ENCODE measurements at regions not wholly inside any gene's neighbourhood (a gene's known extent, or its start where the extent isn't known, plus 50 kb on each side); places are given as distances from the start of the nearest gene placed in this dataset.

GRCh38 chr18:11327391-11328009 is 178.1 kb upstream of the PIEZO2 start:
- no peaks in the 10 kb centered on the region for H3F3A ChIP-seq (ENCODE audit: insufficient read depth)
- H3K9me2 ChIP-seq (replicated peaks; ENCODE audit: insufficient read depth, low read length): no peaks in the 10 kb centered on the region
- H3K27ac ChIP-seq (ENCODE audit: low read depth, low read length): no peak overlapping the region
- H3K36me3 ChIP-seq (ENCODE audit: low read length): no peaks in the 10 kb centered on the region
- TF ChIP-seq CTCF (IDR thresholded peaks at IDR 0.05; ENCODE audit: insufficient read depth, low read length, poor library complexity, severe bottlenecking) (no peak), EZH2phosphoT487 (conservative IDR thresholded peaks at IDR 0.05; ENCODE audit: low read length) (no peak)
- H3K9me3 ChIP-seq (ENCODE audit: insufficient read depth, low read length): no peaks in the 10 kb centered on the region
- no peak overlapping the region for H2AFZ ChIP-seq (ENCODE audit: low read depth, low read length, severe bottlenecking)
- no peaks in the 10 kb centered on the region for H3K27me3 ChIP-seq (ENCODE audit: low read length)
- H3K4me2 ChIP-seq (ENCODE audit: low read depth, low read length, poor library complexity, severe bottlenecking): no peak overlapping the region
- no peak overlapping the region for H3K9ac ChIP-seq (ENCODE audit: low read length)
- H4K20me1 ChIP-seq (ENCODE audit: low read depth, low read length): no peaks in the 10 kb centered on the region
- H3K79me2 ChIP-seq (ENCODE audit: insufficient read depth, low read length): no peaks in the 10 kb centered on the region
- H3K4me3 ChIP-seq (ENCODE audit: insufficient read depth, low read length, poor library complexity, severe bottlenecking): no peak overlapping the region

GRCh38 chr18:11324956-11325882 is 175.8 kb upstream of the PIEZO2 start:
- Histone ChIP-seq H3K9ac (ENCODE audit: low read length) (no peak overlapping the region), H3K27me3 (ENCODE audit: low read length) (no peaks in the 10 kb centered on the region), H3K9me2 (replicated peaks; ENCODE audit: insufficient read depth, low read length) (no peaks in the 10 kb centered on the region), H3K27ac (ENCODE audit: low read depth, low read length) (no peak overlapping the region), H4K20me1 (ENCODE audit: low read depth, low read length) (no peaks in the 10 kb centered on the region), H3K4me3 (ENCODE audit: insufficient read depth, low read length, poor library complexity, severe bottlenecking) (no peak overlapping the region), H3K4me2 (ENCODE audit: low read depth, low read length, poor library complexity, severe bottlenecking) (no peak overlapping the region), H3F3A (ENCODE audit: insufficient read depth) (no peaks in the 10 kb centered on the region), H2AFZ (ENCODE audit: low read depth, low read length, severe bottlenecking) (no peak overlapping the region), H3K9me3 (ENCODE audit: insufficient read depth, low read length) (no peaks in the 10 kb centered on the region), H3K79me2 (ENCODE audit: insufficient read depth, low read length) (no peaks in the 10 kb centered on the region), H3K36me3 (ENCODE audit: low read length) (no peaks in the 10 kb centered on the region)
- TF ChIP-seq EZH2phosphoT487 (conservative IDR thresholded peaks at IDR 0.05; ENCODE audit: low read length): no peak
- no peak for TF ChIP-seq CTCF (IDR thresholded peaks at IDR 0.05; ENCODE audit: insufficient read depth, low read length, poor library complexity, severe bottlenecking)

- H3K4me2 ChIP-seq (ENCODE audit: low read depth, low read length, poor library complexity, severe bottlenecking): no peak overlapping the region
Measured at GRCh38 chr18:11324510-11324909, 175.1 kb upstream of the PIEZO2 start.

More at GRCh38 chr18:11324510-11324909, 175.1 kb upstream of the PIEZO2 start:
- H3K27me3 ChIP-seq (ENCODE audit: low read length): no peaks in the 10 kb centered on the region
- H4K20me1 ChIP-seq (ENCODE audit: low read depth, low read length): no peaks in the 10 kb centered on the region
- no peak overlapping the region for H3K4me3 ChIP-seq (ENCODE audit: insufficient read depth, low read length, poor library complexity, severe bottlenecking)
- H3K79me2 ChIP-seq (ENCODE audit: insufficient read depth, low read length): no peaks in the 10 kb centered on the region
- no peaks in the 10 kb centered on the region for H3K36me3 ChIP-seq (ENCODE audit: low read length)
- no peak overlapping the region for H3K9ac ChIP-seq (ENCODE audit: low read length)
- TF ChIP-seq EZH2phosphoT487 (conservative IDR thresholded peaks at IDR 0.05; ENCODE audit: low read length) (no peak), CTCF (IDR thresholded peaks at IDR 0.05; ENCODE audit: insufficient read depth, low read length, poor library complexity, severe bottlenecking) (no peak)
- H3K9me2 ChIP-seq (replicated peaks; ENCODE audit: insufficient read depth, low read length): no peaks in the 10 kb centered on the region
- H3K27ac ChIP-seq (ENCODE audit: low read depth, low read length): no peak overlapping the region
- no peaks in the 10 kb centered on the region for H3F3A ChIP-seq (ENCODE audit: insufficient read depth)
- H2AFZ ChIP-seq (ENCODE audit: low read depth, low read length, severe bottlenecking): no peak overlapping the region
- no peaks in the 10 kb centered on the region for H3K9me3 ChIP-seq (ENCODE audit: insufficient read depth, low read length)

Data from SU-DHL-6 (cell line).